Naive thymus-derived CD4-positive, alpha-beta T cell (primary cell): ENCODE measurements at regions not wholly inside any gene's neighbourhood (a gene's known extent, or its start where the extent isn't known, plus 50 kb on each side); places are given as distances from the start of the nearest gene placed in this dataset.

Experiments used
- ATAC-seq: fragments of 150-1000 bp; cut with Tn5 transposase; 2 replicates; pipeline ENCODE4 v1.10.0; 2021; ENCODE audit warnings: mild to moderate bottlenecking, moderate library complexity
- CTCF ChIA-PET: fragments of 350-600 bp; sonication (Branson Sonifier 250); formaldehyde crosslinking; loops from one replicate; lab custom pipeline; 2021; ENCODE audit warnings: antibody characterized with exemption; lab: Charles Lee
- POLR2A ChIA-PET: fragments of 350-600 bp; sonication (Branson Sonifier 250); formaldehyde crosslinking; loops from one replicate; lab custom pipeline; 2021; ENCODE audit warnings: antibody characterized with exemption, inconsistent platforms; lab: Charles Lee
- DNase-seq, 9 donors: peaks; one replicate each; pipeline versions ENCODE4 v3.0.0 to v3.0.0-alpha.2; 2020 to 2022; ENCODE audit warnings: mixed read lengths in 1 of 9
- H3K27ac ChIP-seq: one replicate; pipeline ENCODE4 v1.7.0; 2013; ENCODE audit warnings: mild to moderate bottlenecking, low read depth, low read length, moderate library complexity
- H3K27me3 ChIP-seq, 2 donors: one replicate each; pipeline ENCODE4 v1.7.0; 2013; ENCODE audit warnings: low read length in 2 of 2, mild to moderate bottlenecking in 2 of 2, moderate library complexity in 2 of 2; ENCODE audit not compliant: control insufficient read depth in 2 of 2, insufficient read depth in 2 of 2
- H3K36me3 ChIP-seq, 3 experiments: 1 replicate in 2 of 3; 2 replicates in 1 of 3; pipeline ENCODE4 v1.7.0; 2013; ENCODE audit warnings: low read length in 3 of 3, mild to moderate bottlenecking in 3 of 3, moderate library complexity in 1 of 3; ENCODE audit not compliant: insufficient read depth in 3 of 3, control insufficient read depth in 2 of 3
- H3K4me1 ChIP-seq, 2 donors: one replicate each; pipeline ENCODE4 v1.7.0; 2013; ENCODE audit warnings: low read length in 2 of 2, mild to moderate bottlenecking in 2 of 2, moderate library complexity in 1 of 2; ENCODE audit not compliant: control insufficient read depth in 2 of 2, insufficient read depth in 2 of 2
- H3K4me3 ChIP-seq: 2 replicates; pipeline ENCODE4 v1.7.0; 2013; ENCODE audit warnings: mild to moderate bottlenecking, low read length
- H3K9me3 ChIP-seq, 3 experiments: 1 replicate in 2 of 3; 2 replicates in 1 of 3; pipeline ENCODE4 v1.7.0; 2013; ENCODE audit warnings: low read length in 3 of 3; ENCODE audit not compliant: control insufficient read depth in 2 of 3
- H3K27ac Mint-ChIP-seq, 9 donors: one replicate each; pipeline ENCODE4 v1.8.0; 2020 to 2022; ENCODE audit warnings: mixed read lengths in 9 of 9, mild to moderate bottlenecking in 8 of 9, moderate library complexity in 5 of 9, inconsistent platforms in 2 of 9
- H3K27me3 Mint-ChIP-seq, 5 donors: one replicate each; pipeline ENCODE4 v1.8.0; 2021 to 2022; ENCODE audit warnings: mixed read lengths in 5 of 5, mild to moderate bottlenecking in 1 of 5
- H3K36me3 Mint-ChIP-seq, 5 donors: one replicate each; pipeline ENCODE4 v1.8.0; 2020 to 2022; ENCODE audit warnings: mixed read lengths in 5 of 5, mild to moderate bottlenecking in 3 of 5, inconsistent platforms in 1 of 5
- H3K4me1 Mint-ChIP-seq, 7 donors: one replicate each; pipeline ENCODE4 v1.8.0; 2020 to 2022; ENCODE audit warnings: mixed read lengths in 7 of 7, mild to moderate bottlenecking in 3 of 7, inconsistent platforms in 1 of 7
- H3K4me3 Mint-ChIP-seq, 10 donors: one replicate each; pipeline ENCODE4 v1.8.0; 2020 to 2022; ENCODE audit warnings: mild to moderate bottlenecking in 10 of 10, mixed read lengths in 10 of 10, moderate library complexity in 6 of 10, inconsistent platforms in 2 of 10
- H3K9me3 Mint-ChIP-seq, 11 donors: one replicate each; pipeline ENCODE4 v1.8.0; 2020 to 2022; ENCODE audit warnings: mixed read lengths in 11 of 11, mild to moderate bottlenecking in 4 of 11, inconsistent platforms in 1 of 11, moderate library complexity in 1 of 11
- intact Hi-C, 2 donors: fragments of 100-400 bp; cut with micrococcal nuclease; formaldehyde crosslinking; loops; one replicate each; pipeline ENCODE4 v1.15.1; 2023

GRCh38 chr9:84146893-84147710, 166.5 kb downstream of the RMI1 start:
- peaks cover 0 to 4% of the 10 kb centered on the region in 2 donors for H3K27me3 ChIP-seq
- no peak overlapping the region for H3K4me3 Mint-ChIP-seq
- peaks cover 0 to 3% (median 0%) of the 10 kb centered on the region in 5 donors for H3K36me3 Mint-ChIP-seq
- no peaks in the 10 kb centered on the region for H3K9me3 ChIP-seq
- DNase-seq (no peak), ATAC-seq (no peak)
- no peak overlapping the region for H3K4me3 ChIP-seq
- no peaks in the 10 kb centered on the region for H3K36me3 ChIP-seq
- H3K4me1 ChIP-seq: no peaks in the 10 kb centered on the region
- peaks cover 14 to 29% (median 18%) of the 10 kb centered on the region in 5 donors for H3K27me3 Mint-ChIP-seq
- peaks cover 0 to 2% (median 0%) of the 10 kb centered on the region in 11 donors for H3K9me3 Mint-ChIP-seq
- ChIA-PET POLR2A (no interaction called here), CTCF (no interaction called here)
- H3K27ac Mint-ChIP-seq: no peak overlapping the region
- intact Hi-C loops: no loop called here
- H3K4me1 Mint-ChIP-seq: peaks cover 0 to 5% (median 0%) of the 10 kb centered on the region in 7 donors
- no peak overlapping the region for H3K27ac ChIP-seq

- no peak overlapping the region for H3K27ac Mint-ChIP-seq
- no peak overlapping the region for H3K4me3 Mint-ChIP-seq
- DNase-seq (no peak), ATAC-seq (no peak)
- H3K9me3 Mint-ChIP-seq: no peaks in the 10 kb centered on the region
- H3K36me3 ChIP-seq: no peaks in the 10 kb centered on the region
- peaks cover 0 to 5% (median 0%) of the 10 kb centered on the region in 7 donors for H3K4me1 Mint-ChIP-seq
- no peaks in the 10 kb centered on the region for H3K4me1 ChIP-seq
- H3K27me3 Mint-ChIP-seq: peaks cover 0 to 21% (median 0%) of the 10 kb centered on the region in 5 donors
- H3K36me3 Mint-ChIP-seq: no peaks in the 10 kb centered on the region
- intact Hi-C loops: no loop called here
- no peaks in the 10 kb centered on the region for H3K27me3 ChIP-seq
- no peak overlapping the region for H3K27ac ChIP-seq
- no peak overlapping the region for H3K4me3 ChIP-seq
- H3K9me3 ChIP-seq: no peaks in the 10 kb centered on the region
- CTCF ChIA-PET: no interaction called here
- POLR2A ChIA-PET: no interaction called here
Observed at GRCh38 chr9:84151236-84151635, 170.6 kb downstream of the RMI1 start.

GRCh38 chr9:84151640-84152039, 171.0 kb downstream of the RMI1 start:
- H3K4me3 Mint-ChIP-seq: no peak overlapping the region
- H3K36me3 ChIP-seq: no peaks in the 10 kb centered on the region
- no peaks in the 10 kb centered on the region for H3K27me3 ChIP-seq
- ChIA-PET CTCF (no interaction called here), POLR2A (no interaction called here)
- DNase-seq: no peak
- ATAC-seq: no peak
- H3K4me1 ChIP-seq: no peaks in the 10 kb centered on the region
- peaks cover 0 to 5% (median 0%) of the 10 kb centered on the region in 7 donors for H3K4me1 Mint-ChIP-seq
- no peak overlapping the region for H3K27ac Mint-ChIP-seq
- no peaks in the 10 kb centered on the region for H3K9me3 Mint-ChIP-seq
- no peak overlapping the region for H3K4me3 ChIP-seq
- peaks cover 0 to 21% (median 0%) of the 10 kb centered on the region in 5 donors for H3K27me3 Mint-ChIP-seq
- H3K27ac ChIP-seq: no peak overlapping the region
- no peaks in the 10 kb centered on the region for H3K9me3 ChIP-seq
- intact Hi-C loops: no loop called here
- no peaks in the 10 kb centered on the region for H3K36me3 Mint-ChIP-seq

GRCh38 chr9:84152204-84152603, 171.6 kb downstream of the RMI1 start:
- Mint-ChIP-seq H3K9me3 (no peaks in the 10 kb centered on the region), H3K36me3 (no peaks in the 10 kb centered on the region), H3K27me3 (peaks cover 0 to 22% (median 0%) of the 10 kb centered on the region in 5 donors), H3K4me3 (no peak overlapping the region), H3K27ac (no peak overlapping the region), H3K4me1 (peaks cover 0 to 3% (median 0%) of the 10 kb centered on the region in 7 donors)
- no peaks in the 10 kb centered on the region for H3K36me3 ChIP-seq
- H3K4me3 ChIP-seq: no peak overlapping the region
- intact Hi-C loops: no loop called here
- ATAC-seq: no peak
- POLR2A ChIA-PET: no interaction called here
- no peaks in the 10 kb centered on the region for H3K9me3 ChIP-seq
- H3K27ac ChIP-seq: no peak overlapping the region
- CTCF ChIA-PET: no interaction called here
- DNase-seq: no peak
- H3K4me1 ChIP-seq: no peaks in the 10 kb centered on the region
- no peaks in the 10 kb centered on the region for H3K27me3 ChIP-seq

- no peaks in the 10 kb centered on the region for H3K27me3 ChIP-seq
- Mint-ChIP-seq H3K4me1 (no peaks in the 10 kb centered on the region), H3K27me3 (peaks cover under 1 to 35% (median 2%) of the 10 kb centered on the region in 5 donors), H3K36me3 (no peaks in the 10 kb centered on the region), H3K4me3 (no peak overlapping the region), H3K9me3 (no peaks in the 10 kb centered on the region), H3K27ac (no peak overlapping the region)
- CTCF ChIA-PET: no interaction called here
- intact Hi-C loops: no loop called here
- no peak for ATAC-seq
- no peak for DNase-seq
- POLR2A ChIA-PET: no interaction called here
- H3K4me1 ChIP-seq: no peaks in the 10 kb centered on the region
- no peaks in the 10 kb centered on the region for H3K9me3 ChIP-seq
- no peak overlapping the region for H3K4me3 ChIP-seq
- H3K36me3 ChIP-seq: no peaks in the 10 kb centered on the region
- no peak overlapping the region for H3K27ac ChIP-seq
Observed at GRCh38 chr9:84153885-84154284, 173.3 kb downstream of the RMI1 start.

- H3K27me3 Mint-ChIP-seq: peaks cover 4 to 38% (median 7%) of the 10 kb centered on the region in 5 donors
- no peak overlapping the region for H3K27ac Mint-ChIP-seq
- intact Hi-C loops: no loop called here
- DNase-seq: no peak
- peaks cover 0 to under 1% (median 0%) of the 10 kb centered on the region in 11 donors for H3K9me3 Mint-ChIP-seq
- no peaks in the 10 kb centered on the region for H3K9me3 ChIP-seq
- no peak overlapping the region for H3K4me3 Mint-ChIP-seq
- no peaks in the 10 kb centered on the region for H3K27me3 ChIP-seq
- no peaks in the 10 kb centered on the region for H3K36me3 ChIP-seq
- CTCF ChIA-PET: no interaction called here
- no peaks in the 10 kb centered on the region for H3K4me1 ChIP-seq
- H3K4me3 ChIP-seq: no peak overlapping the region
- H3K27ac ChIP-seq: no peak overlapping the region
- POLR2A ChIA-PET: no interaction called here
- ATAC-seq: no peak
- H3K4me1 Mint-ChIP-seq: no peaks in the 10 kb centered on the region
- H3K36me3 Mint-ChIP-seq: no peaks in the 10 kb centered on the region
Observed at GRCh38 chr9:84154320-84154719, 173.7 kb downstream of the RMI1 start.
